Heart right ventricle (tissue), 16 donors: ENCODE measurements at regions not wholly inside any gene's neighbourhood (a gene's known extent, or its start where the extent isn't known, plus 50 kb on each side); places are given as distances from the start of the nearest gene placed in this dataset.

ENCODE experiments used
- ATAC-seq, 8 donors: fragments of 200-7000 bp; cut with Tn5 transposase; one replicate each; pipeline ENCODE4 v1.9.1; 2020; ENCODE audit warnings: mild to moderate bottlenecking in 8 of 8, moderate library complexity in 8 of 8, moderate number of reproducible peaks in 1 of 8
- DNase-seq, 2 donors: peaks; one replicate each; pipeline ENCODE4 v3.0.0-alpha.2; 2020
- H3K27ac ChIP-seq, 10 donors: fragments of 200-600 bp; sonication (generic) in 2 of 10; one replicate each; pipeline versions ENCODE4 v1.5.0 to v1.8.0; 2020 to 2022; ENCODE audit warnings: mild to moderate bottlenecking in 3 of 10
- H3K27me3 ChIP-seq, 7 donors: fragments of 200-600 bp; one replicate each; pipeline ENCODE4 v1.8.0; 2021 to 2022; ENCODE audit warnings: mild to moderate bottlenecking in 2 of 7
- H3K36me3 ChIP-seq, 9 donors: fragments of 200-600 bp; sonication (generic) in 1 of 9; one replicate each; pipeline versions ENCODE4 v1.5.0 to v1.8.0; 2020 to 2022; ENCODE audit warnings: mild to moderate bottlenecking in 2 of 9
- H3K4me1 ChIP-seq, 9 donors: fragments of 200-600 bp; sonication (generic) in 1 of 9; one replicate each; pipeline versions ENCODE4 v1.5.0 to v1.8.0; 2020 to 2022; ENCODE audit warnings: mild to moderate bottlenecking in 4 of 9
- H3K4me3 ChIP-seq, 10 donors: fragments of 200-600 bp; sonication (generic) in 2 of 10; one replicate each; pipeline versions ENCODE4 v1.5.0 to v1.8.0; 2020 to 2022; ENCODE audit warnings: mild to moderate bottlenecking in 7 of 10, moderate library complexity in 2 of 10
- H3K9me3 ChIP-seq, 11 donors: fragments of 200-600 bp in 10 of 11; sonication (generic) in 2 of 11; one replicate each; pipeline versions ENCODE4 v1.5.0 to v1.8.0; 2013 to 2022; ENCODE audit warnings: mild to moderate bottlenecking in 2 of 11, control low read depth in 1 of 11, moderate library complexity in 1 of 11
- WGBS, 2 donors: extraction: QIAGEN DNeasy Blood & Tissue Kit; methylation state at CpG; one replicate each; pipeline ENCODE4 v1.1.7; 2013; ENCODE audit warnings: inconsistent platforms in 1 of 2; 5-methylcytosine and 5-hydroxymethylcytosine counted together
- intact Hi-C, 10 donors: fragments of 100-400 bp; cut with DNase I; formaldehyde crosslinking; loops; one replicate each; pipeline versions ENCODE4 v1.11.1 to v1.14.2; 2022
- TF ChIP-seq, protein P1 (sequence below), 9 donors: fragments of 200-600 bp; sonication (generic) in 2 of 9; IDR thresholded peaks; one replicate each; pipeline versions ENCODE4 v1.5.0 to v1.8.0; 2021 to 2022; ENCODE audit warnings: antibody characterized with exemption in 9 of 9, mild to moderate bottlenecking in 5 of 9, moderate library complexity in 1 of 9
- donor health status: Arrhythmogenic right ventricular cardiomyopathy.
- donor health status: ischemic (EF 13 %, LVEDD 7.1; RV severe dilation, severe dysfunction).
- donor health status: healthy with polysubstance abuse.
- donor health status: DM: no; HTN: yes; CAD: no.
- donor health status: DM: no; HTN: no; CAD: no.
- donor health status: ischemic (EF 25% LVEDD 6.9; RV normal size, moderate dysfunction).
- donor health status: ischemic (EF 25% LVEDD 5.7; RV mildly dilated, moderate dysfunction).
- donor health status: healthy.
- donor health status: DM: yes; HTN: yes; CAD: no.
- donor health status: Ischemic cardiomyopathy.
- donor health status: ischemic (EF 35%, LVEDD 5.7; RV mildly dilated, moderate dysfunction).
- donor health status: nonischemic (EF 11% LVEDD 7.7; RV severe dilation, severe dysfunction).
- donor health status: DM: yes; HTN: yes; CAD: no.
- donor health status: PGD.
- donor health status: ischemic (EF 29% LVEDD 5.4; RV normal size, mild dysfunction).
- donor health status: nonischemic (EF 23%, LVEDD 6.1; RV moderate dilation, normal function).

DNA sequence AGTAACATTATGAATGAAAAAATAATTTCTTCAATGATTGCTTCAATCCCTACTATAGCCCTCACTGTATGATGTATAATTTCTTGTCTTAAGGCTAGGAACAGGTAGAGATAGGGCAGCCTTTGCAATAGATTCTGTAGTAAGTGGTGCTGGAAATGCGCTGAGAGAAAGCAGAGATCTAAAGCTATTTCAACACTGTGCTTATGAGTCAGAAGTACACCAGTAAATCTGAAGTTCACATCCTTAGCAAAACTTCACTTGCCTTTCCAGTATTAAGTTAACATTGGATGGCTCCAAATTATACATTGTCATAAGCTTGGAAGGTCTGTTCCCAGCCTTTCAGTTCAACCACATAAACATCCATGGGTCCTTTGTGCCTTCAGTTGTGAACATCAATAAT is 178.2 kb upstream of the EPHA4 start:
- Histone ChIP-seq H3K36me3 (no peaks in the 10 kb centered on the region), H3K4me3 (no peak overlapping the region), H3K27ac (no peak overlapping the region), H3K9me3 (peaks cover 0 to 10% (median 0%) of the 10 kb centered on the region in 11 donors), H3K4me1 (no peaks in the 10 kb centered on the region), H3K27me3 (no peaks in the 10 kb centered on the region)
- no peak for DNase-seq
- TF ChIP-seq, protein P1, sequence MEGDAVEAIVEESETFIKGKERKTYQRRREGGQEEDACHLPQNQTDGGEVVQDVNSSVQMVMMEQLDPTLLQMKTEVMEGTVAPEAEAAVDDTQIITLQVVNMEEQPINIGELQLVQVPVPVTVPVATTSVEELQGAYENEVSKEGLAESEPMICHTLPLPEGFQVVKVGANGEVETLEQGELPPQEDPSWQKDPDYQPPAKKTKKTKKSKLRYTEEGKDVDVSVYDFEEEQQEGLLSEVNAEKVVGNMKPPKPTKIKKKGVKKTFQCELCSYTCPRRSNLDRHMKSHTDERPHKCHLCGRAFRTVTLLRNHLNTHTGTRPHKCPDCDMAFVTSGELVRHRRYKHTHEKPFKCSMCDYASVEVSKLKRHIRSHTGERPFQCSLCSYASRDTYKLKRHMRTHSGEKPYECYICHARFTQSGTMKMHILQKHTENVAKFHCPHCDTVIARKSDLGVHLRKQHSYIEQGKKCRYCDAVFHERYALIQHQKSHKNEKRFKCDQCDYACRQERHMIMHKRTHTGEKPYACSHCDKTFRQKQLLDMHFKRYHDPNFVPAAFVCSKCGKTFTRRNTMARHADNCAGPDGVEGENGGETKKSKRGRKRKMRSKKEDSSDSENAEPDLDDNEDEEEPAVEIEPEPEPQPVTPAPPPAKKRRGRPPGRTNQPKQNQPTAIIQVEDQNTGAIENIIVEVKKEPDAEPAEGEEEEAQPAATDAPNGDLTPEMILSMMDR (IDR thresholded peaks at IDR 0.05) = no peak
- intact Hi-C loops = no loop called here
- 90 to 95% methylated on average over 1 of the region's 1 CpG for WGBS, 2 donors
- no peak for ATAC-seq

DNA sequence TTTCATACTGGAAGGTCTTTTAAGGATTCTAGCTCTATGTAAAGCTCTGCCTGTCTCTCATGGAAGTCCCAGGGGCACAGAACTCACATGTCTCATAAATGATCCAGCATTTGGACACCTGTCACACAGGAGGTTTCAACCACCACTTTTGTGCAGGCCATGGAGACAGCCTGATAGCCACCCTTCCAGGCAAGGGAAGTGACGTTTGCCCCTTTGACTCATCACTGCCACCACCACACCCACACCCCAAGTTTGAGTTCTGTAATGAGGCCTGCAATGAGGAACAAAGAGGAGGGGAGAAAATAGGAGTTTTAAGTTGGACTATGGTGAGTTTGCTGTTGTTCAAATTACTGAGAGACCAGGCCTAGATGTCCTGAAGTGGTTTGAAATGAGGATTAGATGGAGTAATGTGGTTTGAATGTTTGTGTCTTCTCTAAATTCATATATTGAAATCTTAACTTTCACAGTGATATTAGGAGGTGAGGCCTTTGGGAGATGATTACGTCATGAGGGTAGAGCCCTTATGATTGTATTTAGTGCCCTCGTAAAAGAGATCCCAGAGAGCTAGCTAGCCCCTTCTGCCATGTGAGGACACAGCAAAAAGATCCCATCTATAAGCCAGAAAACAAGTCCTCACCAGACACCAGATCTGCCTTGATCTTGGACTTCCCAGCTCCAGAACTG is 175.3 kb upstream of the EPHA4 start:
- WGBS, 2 donors = 82 to 90% methylated on average over 3 of the region's 3 CpGs
- ATAC-seq = no peak
- TF ChIP-seq, protein P1 (IDR thresholded peaks at IDR 0.05) = no peak

DNA sequence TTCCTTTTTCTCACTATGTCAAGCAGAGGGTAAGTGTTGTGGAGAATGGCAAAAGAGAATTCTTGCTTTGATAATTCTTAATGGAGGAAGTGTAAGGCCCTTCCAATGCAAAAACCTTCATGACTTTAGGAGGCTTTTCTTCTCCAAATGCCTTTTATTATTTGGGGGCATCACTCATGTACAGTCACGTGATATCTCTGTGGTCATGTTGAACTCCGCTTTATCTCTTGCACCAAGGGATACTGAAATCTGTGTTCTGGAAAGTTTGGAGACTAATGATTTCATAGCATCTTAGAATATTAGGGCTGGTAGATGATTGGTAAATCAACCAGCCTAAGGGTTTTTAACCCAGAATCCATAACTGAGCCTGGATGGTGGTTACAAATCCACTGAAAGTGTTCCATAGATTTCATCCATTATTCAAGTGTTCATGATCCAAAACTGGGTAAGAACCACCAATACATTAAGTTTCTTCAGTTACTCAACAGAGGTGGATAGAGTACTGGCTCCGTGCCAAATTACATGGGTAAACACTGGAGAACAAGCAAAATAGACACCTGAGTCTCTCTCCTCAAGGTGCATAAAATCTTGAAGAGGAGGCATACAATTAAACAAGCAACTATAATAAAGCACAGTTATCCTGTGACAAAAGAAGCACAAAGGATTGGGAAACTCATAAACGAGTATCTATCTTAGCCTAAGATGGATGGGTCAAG is 169.6 kb upstream of the EPHA4 start:
- Histone ChIP-seq H3K27ac (no peak overlapping the region), H3K4me1 (no peaks in the 10 kb centered on the region), H3K9me3 (peaks cover 0 to 16% (median 0%) of the 10 kb centered on the region in 11 donors), H3K27me3 (peaks cover 0 to 4% (median 0%) of the 10 kb centered on the region in 7 donors), H3K36me3 (no peaks in the 10 kb centered on the region), H3K4me3 (no peak overlapping the region)
- intact Hi-C loops = no loop called here
- DNase-seq = no peak
- ATAC-seq = no peak
- TF ChIP-seq, protein P1 (IDR thresholded peaks at IDR 0.05) = no peak
- 74 to 79% methylated on average over 4 of the region's 4 CpGs for WGBS, 2 donors

More for the DNA sequence above, 175.3 kb upstream of the EPHA4 start:
- H3K4me3 ChIP-seq = no peak overlapping the region
- H3K4me1 ChIP-seq = no peaks in the 10 kb centered on the region
- no peaks in the 10 kb centered on the region for H3K27me3 ChIP-seq
- peaks cover 0 to 25% (median 0%) of the 10 kb centered on the region in 11 donors for H3K9me3 ChIP-seq
- H3K27ac ChIP-seq = no peak overlapping the region
- no peak for DNase-seq
- intact Hi-C loops = no loop called here
- no peaks in the 10 kb centered on the region for H3K36me3 ChIP-seq

DNA sequence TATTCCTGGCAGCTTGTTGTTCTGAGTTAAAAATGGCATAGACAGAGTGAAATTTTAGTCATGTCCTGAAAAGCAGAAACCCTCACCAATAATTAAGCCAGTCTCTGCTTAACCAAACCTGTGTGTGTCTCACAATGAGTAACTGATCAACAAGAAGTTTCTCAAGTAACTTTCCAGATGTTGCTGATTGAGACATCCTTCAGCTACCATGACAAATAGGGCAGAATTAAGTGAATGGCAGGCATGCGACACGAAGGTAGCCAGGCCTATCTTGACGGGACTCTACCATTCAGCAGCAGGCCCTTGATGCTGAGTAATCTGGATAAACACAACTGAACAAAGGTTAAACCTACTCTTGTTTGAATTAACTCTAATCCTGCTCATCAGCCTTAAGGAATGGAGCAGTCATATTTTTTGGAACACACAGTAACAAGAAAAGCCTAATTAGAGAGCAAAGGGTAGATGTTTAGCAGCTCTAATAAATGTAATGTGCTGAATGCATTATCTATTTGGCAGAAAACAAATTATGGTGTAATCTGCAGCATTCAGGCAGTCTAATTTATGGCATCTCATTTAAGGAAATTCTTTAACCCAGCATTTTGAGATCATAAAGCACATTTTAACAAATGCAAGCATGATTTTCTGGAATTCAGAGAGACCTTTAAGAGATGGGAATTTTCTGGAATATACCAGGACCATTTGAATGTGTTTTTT is 159.5 kb upstream of the EPHA4 start:
- no peak for DNase-seq
- peaks cover 0 to 11% (median 0%) of the 10 kb centered on the region in 11 donors for H3K9me3 ChIP-seq
- no peaks in the 10 kb centered on the region for H3K4me1 ChIP-seq
- no peak overlapping the region for H3K27ac ChIP-seq
- no peaks in the 10 kb centered on the region for H3K27me3 ChIP-seq
- TF ChIP-seq, protein P1 (IDR thresholded peaks at IDR 0.05) = no peak
- 56 to 65% methylated on average over 3 of the region's 3 CpGs for WGBS, 2 donors
- H3K36me3 ChIP-seq = no peaks in the 10 kb centered on the region
- intact Hi-C loops = no loop called here
- H3K4me3 ChIP-seq = no peak overlapping the region
- no peak for ATAC-seq
